DMS53 treated with DMSO at 0.1 percent for 48 hours (cell line): ENCODE measurements at regions not wholly inside any gene's neighbourhood (a gene's known extent, or its start where the extent isn't known, plus 50 kb on each side); places are given as distances from the start of the nearest gene placed in this dataset.
A peak's percentile ranks its signal among the peaks of the same experiment; 100 is the strongest.
"Not testable (repeated sequence)": the region's sequence is repeated elsewhere in the genome, so short reads cannot be mapped to it uniquely, and the experiment has no call there.

Experiments
- DNase-seq: peaks from one replicate; lab custom pipeline; 2025; ENCODE audit not compliant: unreplicated experiment; lab: John Stamatoyannopoulos, UW

- no peak for DNase-seq
These were observed 202.7 kb downstream of the SPRY1 start for GRCh38 chr4:123599061-123599919.

GRCh38 chr4:123599920-123600810 lies 203.6 kb downstream of the SPRY1 start:
- DNase-seq = peak; percentile 15

GRCh38 chr4:123600987-123601904 lies 204.7 kb downstream of the SPRY1 start:
- no peak for DNase-seq

GRCh38 chr4:123602007-123602406 lies 205.4 kb downstream of the SPRY1 start:
- DNase-seq = no peak

- DNase-seq = no peak
These were observed 206.6 kb downstream of the SPRY1 start for GRCh38 chr4:123603165-123603564.

- DNase-seq = not testable (repeated sequence)
These were observed 209.2 kb downstream of the SPRY1 start for GRCh38 chr4:123605797-123606196.

GRCh38 chr4:123606336-123606735 lies 209.7 kb downstream of the SPRY1 start:
- DNase-seq = no peak

- no peak for DNase-seq
These were observed 210.4 kb downstream of the SPRY1 start for GRCh38 chr4:123606946-123607542.

- no peak for DNase-seq
These were observed 213.2 kb downstream of the SPRY1 start for GRCh38 chr4:123609829-123610228.

- DNase-seq = no peak
These were observed 217.2 kb downstream of the SPRY1 start for GRCh38 chr4:123613586-123614344.

- DNase-seq = no peak
These were observed 219.3 kb downstream of the SPRY1 start for GRCh38 chr4:123615901-123616300.

GRCh38 chr4:123616951-123617461 lies 220.4 kb downstream of the SPRY1 start:
- DNase-seq = peak; percentile 20

- DNase-seq = no peak
These were observed 221.2 kb downstream of the SPRY1 start for GRCh38 chr4:123617791-123618190.

GRCh38 chr4:123618606-123619005 lies 222.0 kb downstream of the SPRY1 start:
- DNase-seq = no peak

GRCh38 chr4:123619326-123619725 lies 222.7 kb downstream of the SPRY1 start:
- DNase-seq = no peak

GRCh38 chr4:123619895-123620294 lies 223.3 kb downstream of the SPRY1 start:
- no peak for DNase-seq

- DNase-seq = no peak
These were observed 224.6 kb downstream of the SPRY1 start for GRCh38 chr4:123621072-123621705.

- DNase-seq = no peak
These were observed 226.0 kb downstream of the SPRY1 start for GRCh38 chr4:123622572-123622971.

- DNase-seq = no peak
These were observed 227.0 kb downstream of the SPRY1 start for GRCh38 chr4:123623611-123624010.
